ENCODE measurements at regions not wholly inside any gene's neighbourhood (a gene's known extent, or its start where the extent isn't known, plus 50 kb on each side); places are given as distances from the start of the nearest gene placed in this dataset.
"Not testable (repeated sequence)": the region's sequence is repeated elsewhere in the genome, so short reads cannot be mapped to it uniquely, and the experiment has no call there.

DNA sequence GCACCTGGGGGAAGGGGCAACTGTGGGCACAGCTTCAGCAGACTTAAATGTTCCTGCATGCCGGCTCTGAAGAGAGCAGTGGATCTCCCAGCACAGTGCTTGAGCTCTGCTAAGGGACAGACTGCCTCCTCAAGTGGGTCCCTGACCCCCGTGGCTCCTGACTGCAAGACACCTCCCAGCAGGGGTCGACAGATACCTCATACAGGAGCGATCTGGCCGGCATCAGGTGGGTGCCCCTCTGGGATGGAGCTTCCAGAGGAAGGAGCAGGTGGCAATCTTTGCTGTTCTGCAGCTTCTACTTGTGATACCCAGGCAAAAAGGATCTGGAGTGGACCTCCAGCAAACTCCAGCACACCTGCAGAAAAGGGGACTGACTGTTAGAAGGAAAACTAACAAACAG lies 871.5 kb downstream of the DIAPH3 start:
- TF ChIP-seq, protein P1, sequence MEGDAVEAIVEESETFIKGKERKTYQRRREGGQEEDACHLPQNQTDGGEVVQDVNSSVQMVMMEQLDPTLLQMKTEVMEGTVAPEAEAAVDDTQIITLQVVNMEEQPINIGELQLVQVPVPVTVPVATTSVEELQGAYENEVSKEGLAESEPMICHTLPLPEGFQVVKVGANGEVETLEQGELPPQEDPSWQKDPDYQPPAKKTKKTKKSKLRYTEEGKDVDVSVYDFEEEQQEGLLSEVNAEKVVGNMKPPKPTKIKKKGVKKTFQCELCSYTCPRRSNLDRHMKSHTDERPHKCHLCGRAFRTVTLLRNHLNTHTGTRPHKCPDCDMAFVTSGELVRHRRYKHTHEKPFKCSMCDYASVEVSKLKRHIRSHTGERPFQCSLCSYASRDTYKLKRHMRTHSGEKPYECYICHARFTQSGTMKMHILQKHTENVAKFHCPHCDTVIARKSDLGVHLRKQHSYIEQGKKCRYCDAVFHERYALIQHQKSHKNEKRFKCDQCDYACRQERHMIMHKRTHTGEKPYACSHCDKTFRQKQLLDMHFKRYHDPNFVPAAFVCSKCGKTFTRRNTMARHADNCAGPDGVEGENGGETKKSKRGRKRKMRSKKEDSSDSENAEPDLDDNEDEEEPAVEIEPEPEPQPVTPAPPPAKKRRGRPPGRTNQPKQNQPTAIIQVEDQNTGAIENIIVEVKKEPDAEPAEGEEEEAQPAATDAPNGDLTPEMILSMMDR (IDR thresholded peaks at IDR 0.05; ENCODE audit: low read depth, low read length, missing input control) = not testable (repeated sequence)
- TF ChIP-seq TAF1 (conservative IDR thresholded peaks at IDR 0.05); JUND (IDR thresholded peaks at IDR 0.05); RAD21 (IDR thresholded peaks at IDR 0.05); FOXA1 (IDR thresholded peaks at IDR 0.05); GABPA (IDR thresholded peaks at IDR 0.05 in 1 of 2, conservative IDR thresholded peaks at IDR 0.05 in 1 of 2); YY1 (IDR thresholded peaks at IDR 0.05): not testable (repeated sequence)
- TF ChIP-seq, protein P2, sequence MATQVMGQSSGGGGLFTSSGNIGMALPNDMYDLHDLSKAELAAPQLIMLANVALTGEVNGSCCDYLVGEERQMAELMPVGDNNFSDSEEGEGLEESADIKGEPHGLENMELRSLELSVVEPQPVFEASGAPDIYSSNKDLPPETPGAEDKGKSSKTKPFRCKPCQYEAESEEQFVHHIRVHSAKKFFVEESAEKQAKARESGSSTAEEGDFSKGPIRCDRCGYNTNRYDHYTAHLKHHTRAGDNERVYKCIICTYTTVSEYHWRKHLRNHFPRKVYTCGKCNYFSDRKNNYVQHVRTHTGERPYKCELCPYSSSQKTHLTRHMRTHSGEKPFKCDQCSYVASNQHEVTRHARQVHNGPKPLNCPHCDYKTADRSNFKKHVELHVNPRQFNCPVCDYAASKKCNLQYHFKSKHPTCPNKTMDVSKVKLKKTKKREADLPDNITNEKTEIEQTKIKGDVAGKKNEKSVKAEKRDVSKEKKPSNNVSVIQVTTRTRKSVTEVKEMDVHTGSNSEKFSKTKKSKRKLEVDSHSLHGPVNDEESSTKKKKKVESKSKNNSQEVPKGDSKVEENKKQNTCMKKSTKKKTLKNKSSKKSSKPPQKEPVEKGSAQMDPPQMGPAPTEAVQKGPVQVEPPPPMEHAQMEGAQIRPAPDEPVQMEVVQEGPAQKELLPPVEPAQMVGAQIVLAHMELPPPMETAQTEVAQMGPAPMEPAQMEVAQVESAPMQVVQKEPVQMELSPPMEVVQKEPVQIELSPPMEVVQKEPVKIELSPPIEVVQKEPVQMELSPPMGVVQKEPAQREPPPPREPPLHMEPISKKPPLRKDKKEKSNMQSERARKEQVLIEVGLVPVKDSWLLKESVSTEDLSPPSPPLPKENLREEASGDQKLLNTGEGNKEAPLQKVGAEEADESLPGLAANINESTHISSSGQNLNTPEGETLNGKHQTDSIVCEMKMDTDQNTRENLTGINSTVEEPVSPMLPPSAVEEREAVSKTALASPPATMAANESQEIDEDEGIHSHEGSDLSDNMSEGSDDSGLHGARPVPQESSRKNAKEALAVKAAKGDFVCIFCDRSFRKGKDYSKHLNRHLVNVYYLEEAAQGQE (IDR thresholded peaks at IDR 0.05) = not testable (repeated sequence)
- TF ChIP-seq, protein P3, sequence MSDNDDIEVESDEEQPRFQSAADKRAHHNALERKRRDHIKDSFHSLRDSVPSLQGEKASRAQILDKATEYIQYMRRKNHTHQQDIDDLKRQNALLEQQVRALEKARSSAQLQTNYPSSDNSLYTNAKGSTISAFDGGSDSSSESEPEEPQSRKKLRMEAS (IDR thresholded peaks at IDR 0.05) = not testable (repeated sequence)
- TF ChIP-seq, protein P4, sequence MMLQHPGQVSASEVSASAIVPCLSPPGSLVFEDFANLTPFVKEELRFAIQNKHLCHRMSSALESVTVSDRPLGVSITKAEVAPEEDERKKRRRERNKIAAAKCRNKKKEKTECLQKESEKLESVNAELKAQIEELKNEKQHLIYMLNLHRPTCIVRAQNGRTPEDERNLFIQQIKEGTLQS (IDR thresholded peaks at IDR 0.05) = not testable (repeated sequence)
